ENCODE measurements at regions not wholly inside any gene's neighbourhood (a gene's known extent, or its start where the extent isn't known, plus 50 kb on each side); places are given as distances from the start of the nearest gene placed in this dataset.

DNA sequence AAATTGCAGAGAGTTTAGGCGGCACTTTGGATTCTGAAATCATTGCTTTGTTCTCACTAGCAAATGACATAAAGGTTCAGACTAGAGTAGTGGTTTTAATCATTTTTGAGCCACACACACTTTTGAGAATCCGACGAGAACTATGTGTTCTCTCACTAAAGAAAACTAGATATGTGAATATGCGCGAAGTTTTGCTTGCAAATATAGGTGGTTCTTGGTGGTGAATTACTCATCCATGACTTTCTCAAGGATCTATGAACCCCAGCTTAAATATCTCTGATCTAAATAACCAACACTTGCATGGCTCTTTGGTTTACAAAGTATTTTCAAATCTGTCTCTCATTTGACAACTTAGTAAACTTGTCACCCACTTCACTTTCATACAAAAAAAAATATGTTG is 54.8 kb downstream of the NOG start:
- Histone ChIP-seq H3K36me3 (ENCODE audit: control insufficient read depth in 2 of 2, insufficient read depth in 2 of 2, low read length in 2 of 2) (no peaks in the 10 kb centered on the region), H3K9ac (ENCODE audit: low read depth in 1 of 2, low read length in 2 of 2) (no peak overlapping the region), H3K4me1 (ENCODE audit: control insufficient read depth in 2 of 2, insufficient read depth in 2 of 2, low read length in 2 of 2) (no peaks in the 10 kb centered on the region), H3K4me3 (ENCODE audit: low read length in 2 of 2) (no peak overlapping the region), H3K27me3 (ENCODE audit: control insufficient read depth in 2 of 2, insufficient read depth in 2 of 2, low read length in 2 of 2) (no peaks in the 10 kb centered on the region), H3K27ac (ENCODE audit: low read depth in 2 of 2, low read length in 2 of 2) (no peak overlapping the region), H3K9me3 (ENCODE audit: control insufficient read depth in 2 of 2, low read length in 2 of 2) (no peaks in the 10 kb centered on the region)

DNA sequence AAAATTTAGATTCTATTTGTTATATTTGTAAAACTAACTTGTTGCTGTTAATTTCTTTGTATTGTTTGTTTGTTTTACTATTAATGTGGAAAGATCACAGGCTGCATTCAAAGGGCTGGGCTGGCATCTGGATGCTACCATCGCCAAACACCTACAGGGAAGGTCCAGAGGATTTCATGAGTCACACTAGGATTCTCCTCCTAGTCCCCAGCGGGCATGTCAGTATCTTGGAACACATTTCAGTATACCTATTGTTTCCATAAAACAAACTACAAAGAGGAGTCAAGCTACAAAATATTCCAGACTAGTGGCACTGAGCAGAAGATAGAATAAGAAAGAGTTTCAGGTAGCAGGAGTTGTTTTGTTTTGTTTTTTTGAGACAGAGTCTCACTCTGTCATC is 55.3 kb downstream of the NOG start:
- Histone ChIP-seq H3K9me3 (ENCODE audit: control insufficient read depth in 2 of 2, low read length in 2 of 2) (no peaks in the 10 kb centered on the region), H3K4me1 (ENCODE audit: control insufficient read depth in 2 of 2, insufficient read depth in 2 of 2, low read length in 2 of 2) (no peaks in the 10 kb centered on the region), H3K27me3 (ENCODE audit: control insufficient read depth in 2 of 2, insufficient read depth in 2 of 2, low read length in 2 of 2) (no peaks in the 10 kb centered on the region), H3K9ac (ENCODE audit: low read depth in 1 of 2, low read length in 2 of 2) (no peak overlapping the region), H3K27ac (ENCODE audit: low read depth in 2 of 2, low read length in 2 of 2) (no peak overlapping the region), H3K4me3 (ENCODE audit: low read length in 2 of 2) (no peak overlapping the region), H3K36me3 (ENCODE audit: control insufficient read depth in 2 of 2, insufficient read depth in 2 of 2, low read length in 2 of 2) (no peaks in the 10 kb centered on the region)

DNA sequence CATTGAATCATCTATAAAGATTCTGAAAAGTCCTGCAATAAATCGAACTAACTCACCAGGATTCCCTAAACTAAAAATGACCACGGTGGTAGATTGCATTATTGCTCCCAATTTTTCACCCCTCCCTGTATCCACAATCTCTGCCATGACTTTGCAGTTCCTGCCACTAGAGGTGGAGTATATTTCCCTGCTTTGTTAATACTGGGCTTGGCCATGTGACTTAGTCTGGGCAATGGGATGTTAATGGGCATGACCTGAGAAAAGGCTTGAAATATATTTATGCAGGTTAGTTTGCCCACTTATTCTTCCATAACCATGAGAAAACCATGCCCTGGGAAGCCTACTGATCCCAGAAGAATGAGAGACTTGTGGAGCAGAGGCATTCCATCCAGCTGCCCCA is 59.1 kb downstream of the NOG start:
- Histone ChIP-seq H3K27ac (ENCODE audit: low read depth in 2 of 2, low read length in 2 of 2) (no peak overlapping the region), H3K9ac (ENCODE audit: low read depth in 1 of 2, low read length in 2 of 2) (no peak overlapping the region), H3K9me3 (ENCODE audit: control insufficient read depth in 2 of 2, low read length in 2 of 2) (no peaks in the 10 kb centered on the region), H3K4me3 (ENCODE audit: low read length in 2 of 2) (no peak overlapping the region), H3K27me3 (ENCODE audit: control insufficient read depth in 2 of 2, insufficient read depth in 2 of 2, low read length in 2 of 2) (peaks cover 0 to 2% of the 10 kb centered on the region in 2 donors), H3K36me3 (ENCODE audit: control insufficient read depth in 2 of 2, insufficient read depth in 2 of 2, low read length in 2 of 2) (no peaks in the 10 kb centered on the region), H3K4me1 (ENCODE audit: control insufficient read depth in 2 of 2, insufficient read depth in 2 of 2, low read length in 2 of 2) (no peaks in the 10 kb centered on the region)

DNA sequence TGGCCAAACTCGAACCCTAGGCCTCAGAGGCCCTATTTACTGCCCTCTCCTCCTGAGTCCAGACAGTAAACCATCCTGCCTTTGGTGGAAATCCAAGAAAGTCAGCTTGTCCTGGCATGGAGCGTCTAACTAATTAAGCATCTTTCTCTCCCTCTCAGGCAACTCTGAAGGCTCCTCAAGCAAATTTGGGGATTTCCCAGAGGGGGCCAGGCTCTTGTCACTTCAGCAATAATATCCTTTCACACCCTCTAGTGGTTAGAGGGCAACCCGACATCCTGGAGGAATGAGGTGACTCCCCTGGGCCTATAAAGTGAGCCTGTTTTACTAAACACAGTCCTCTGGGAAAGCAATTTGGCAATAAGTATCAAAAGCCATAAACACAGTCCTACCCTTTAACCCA is 60.4 kb downstream of the NOG start:
- Histone ChIP-seq H3K27me3 (ENCODE audit: control insufficient read depth in 2 of 2, insufficient read depth in 2 of 2, low read length in 2 of 2) (peaks cover 0 to 2% of the 10 kb centered on the region in 2 donors), H3K36me3 (ENCODE audit: control insufficient read depth in 2 of 2, insufficient read depth in 2 of 2, low read length in 2 of 2) (no peaks in the 10 kb centered on the region), H3K4me3 (ENCODE audit: low read length in 2 of 2) (no peak overlapping the region), H3K27ac (ENCODE audit: low read depth in 2 of 2, low read length in 2 of 2) (no peak overlapping the region), H3K9me3 (ENCODE audit: control insufficient read depth in 2 of 2, low read length in 2 of 2) (no peaks in the 10 kb centered on the region), H3K4me1 (ENCODE audit: control insufficient read depth in 2 of 2, insufficient read depth in 2 of 2, low read length in 2 of 2) (no peaks in the 10 kb centered on the region), H3K9ac (ENCODE audit: low read depth in 1 of 2, low read length in 2 of 2) (no peak overlapping the region)

DNA sequence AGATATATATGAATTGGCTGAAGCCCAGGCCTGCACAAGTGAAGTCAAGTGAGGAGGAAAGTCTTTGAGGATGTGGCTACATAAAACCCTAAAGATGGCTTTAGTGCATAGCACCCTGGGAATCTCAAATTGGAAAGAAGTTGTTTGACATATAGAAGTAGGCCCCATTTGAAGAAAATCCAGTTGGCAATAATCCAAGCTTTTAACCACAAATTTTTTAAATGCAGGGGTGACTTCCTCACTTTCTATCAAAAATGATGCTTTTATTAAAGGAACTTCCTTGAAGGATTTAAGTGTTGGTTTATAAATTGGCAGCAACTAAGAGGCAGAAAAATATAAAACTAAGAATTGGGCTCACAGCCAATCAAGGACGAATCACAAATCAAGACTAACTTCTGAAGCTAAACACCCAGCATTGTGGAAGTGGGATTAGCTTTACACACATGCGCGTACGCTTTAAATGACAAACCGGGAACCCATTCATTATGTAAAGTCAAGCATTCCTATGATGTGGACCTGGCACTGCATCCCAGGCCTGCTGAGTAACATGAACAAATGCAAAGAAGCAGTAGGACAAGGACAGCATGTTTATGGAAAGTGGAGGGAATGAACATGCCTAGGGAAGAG is 63.3 kb downstream of the NOG start:
- H3K36me3 ChIP-seq (ENCODE audit: control insufficient read depth in 2 of 2, insufficient read depth in 2 of 2, low read length in 2 of 2) = no peaks in the 10 kb centered on the region
- H3K27me3 ChIP-seq (ENCODE audit: control insufficient read depth in 2 of 2, insufficient read depth in 2 of 2, low read length in 2 of 2) = peaks cover 0 to 4% of the 10 kb centered on the region in 2 donors
- H3K4me1 ChIP-seq (ENCODE audit: control insufficient read depth in 2 of 2, insufficient read depth in 2 of 2, low read length in 2 of 2) = no peaks in the 10 kb centered on the region
- H3K27ac ChIP-seq (ENCODE audit: low read depth in 2 of 2, low read length in 2 of 2) = no peak overlapping the region
- H3K9ac ChIP-seq (ENCODE audit: low read depth in 1 of 2, low read length in 2 of 2) = no peak overlapping the region
- no peaks in the 10 kb centered on the region for H3K9me3 ChIP-seq (ENCODE audit: control insufficient read depth in 2 of 2, low read length in 2 of 2)
- no peak overlapping the region for H3K4me3 ChIP-seq (ENCODE audit: low read length in 2 of 2)

DNA sequence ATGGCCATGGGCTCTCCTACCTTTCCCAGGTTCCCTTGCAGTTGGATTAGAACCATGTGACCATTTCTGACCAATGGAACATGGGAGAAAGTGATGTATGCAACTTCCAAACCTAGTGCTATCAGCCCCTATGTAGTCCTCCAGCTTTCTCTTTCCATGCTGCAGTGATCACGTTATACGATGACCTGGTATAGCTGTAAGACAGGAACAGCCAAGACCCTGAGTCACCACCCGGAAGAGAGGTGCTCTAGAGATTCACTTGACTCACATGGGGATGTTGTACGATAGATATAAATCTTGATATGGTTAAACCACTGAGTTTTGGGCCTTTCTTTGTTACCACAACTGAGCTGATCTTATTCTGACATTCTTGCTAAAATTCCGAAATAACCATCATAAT is 65.1 kb downstream of the NOG start:
- Histone ChIP-seq H3K36me3 (ENCODE audit: control insufficient read depth in 2 of 2, insufficient read depth in 2 of 2, low read length in 2 of 2) (no peaks in the 10 kb centered on the region), H3K9ac (ENCODE audit: low read depth in 1 of 2, low read length in 2 of 2) (no peak overlapping the region), H3K4me3 (ENCODE audit: low read length in 2 of 2) (no peak overlapping the region), H3K9me3 (ENCODE audit: control insufficient read depth in 2 of 2, low read length in 2 of 2) (no peaks in the 10 kb centered on the region), H3K4me1 (ENCODE audit: control insufficient read depth in 2 of 2, insufficient read depth in 2 of 2, low read length in 2 of 2) (no peaks in the 10 kb centered on the region), H3K27ac (ENCODE audit: low read depth in 2 of 2, low read length in 2 of 2) (no peak overlapping the region), H3K27me3 (ENCODE audit: control insufficient read depth in 2 of 2, insufficient read depth in 2 of 2, low read length in 2 of 2) (peaks cover 0 to 4% of the 10 kb centered on the region in 2 donors)

DNA sequence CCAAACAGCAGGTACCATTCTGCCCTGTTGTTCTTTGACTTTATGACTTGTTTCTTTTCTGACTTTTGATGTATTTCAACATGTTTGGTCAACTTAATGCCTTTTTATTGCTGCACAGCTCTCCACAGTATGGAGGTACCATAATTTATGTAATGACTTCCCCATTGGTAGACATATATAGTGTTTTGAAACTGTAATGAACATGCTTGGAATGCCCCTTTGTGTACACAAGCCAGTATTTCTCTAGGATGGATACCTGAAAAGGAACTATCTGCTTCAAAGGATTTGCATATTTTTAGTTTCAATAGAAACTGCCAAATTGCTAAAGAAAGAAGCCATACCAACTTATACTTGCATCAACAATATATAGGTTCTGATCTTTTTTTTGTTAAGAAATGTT is 66.1 kb downstream of the NOG start:
- Histone ChIP-seq H3K36me3 (ENCODE audit: control insufficient read depth in 2 of 2, insufficient read depth in 2 of 2, low read length in 2 of 2) (no peaks in the 10 kb centered on the region), H3K4me1 (ENCODE audit: control insufficient read depth in 2 of 2, insufficient read depth in 2 of 2, low read length in 2 of 2) (no peaks in the 10 kb centered on the region), H3K9me3 (ENCODE audit: control insufficient read depth in 2 of 2, low read length in 2 of 2) (no peaks in the 10 kb centered on the region), H3K4me3 (ENCODE audit: low read length in 2 of 2) (no peak overlapping the region), H3K27me3 (ENCODE audit: control insufficient read depth in 2 of 2, insufficient read depth in 2 of 2, low read length in 2 of 2) (peaks cover 0 to 4% of the 10 kb centered on the region in 2 donors), H3K9ac (ENCODE audit: low read depth in 1 of 2, low read length in 2 of 2) (no peak overlapping the region), H3K27ac (ENCODE audit: low read depth in 2 of 2, low read length in 2 of 2) (no peak overlapping the region)

DNA sequence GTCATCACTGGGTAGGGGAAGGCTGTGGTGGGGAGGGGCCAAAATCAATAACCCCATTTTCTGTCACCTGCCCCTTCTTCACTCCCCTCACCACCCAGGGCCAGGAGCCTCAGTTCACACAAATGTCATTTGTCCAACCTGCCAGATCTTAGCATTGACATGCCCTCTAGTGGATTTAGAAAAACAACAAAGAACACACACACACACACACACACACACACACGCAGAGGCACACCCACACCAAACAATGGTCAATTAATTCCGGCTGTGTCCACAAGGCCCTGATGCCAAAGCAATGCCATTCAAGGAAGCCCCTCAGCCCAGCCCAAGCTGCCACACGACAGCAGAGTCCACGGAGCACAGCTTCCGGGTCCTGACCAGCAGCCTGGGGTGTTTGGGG is 68.4 kb downstream of the NOG start:
- Histone ChIP-seq H3K4me1 (ENCODE audit: control insufficient read depth in 2 of 2, insufficient read depth in 2 of 2, low read length in 2 of 2) (no peaks in the 10 kb centered on the region), H3K27ac (ENCODE audit: low read depth in 2 of 2, low read length in 2 of 2) (no peak overlapping the region), H3K27me3 (ENCODE audit: control insufficient read depth in 2 of 2, insufficient read depth in 2 of 2, low read length in 2 of 2) (peaks cover 0 to 2% of the 10 kb centered on the region in 2 donors), H3K9me3 (ENCODE audit: control insufficient read depth in 2 of 2, low read length in 2 of 2) (no peaks in the 10 kb centered on the region), H3K36me3 (ENCODE audit: control insufficient read depth in 2 of 2, insufficient read depth in 2 of 2, low read length in 2 of 2) (no peaks in the 10 kb centered on the region), H3K4me3 (ENCODE audit: low read length in 2 of 2) (no peak overlapping the region), H3K9ac (ENCODE audit: low read depth in 1 of 2, low read length in 2 of 2) (no peak overlapping the region)

DNA sequence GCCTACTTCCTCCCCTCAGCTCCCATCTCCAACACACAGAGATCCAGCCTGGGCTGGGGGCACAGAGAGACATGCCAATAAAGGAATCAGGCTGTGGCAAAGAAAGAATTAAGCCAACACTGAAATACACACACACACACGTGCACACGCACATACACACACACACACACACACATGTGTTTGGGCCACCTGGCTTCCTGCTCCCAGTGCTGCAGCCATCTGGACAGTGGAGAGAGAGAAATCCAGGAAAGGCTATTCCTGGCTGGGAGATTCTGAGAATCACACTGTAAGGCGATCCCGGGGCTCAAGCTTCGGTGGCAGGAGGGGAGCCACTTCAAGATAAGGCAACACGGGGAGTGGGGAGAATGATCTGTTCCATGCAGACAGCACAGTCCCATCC is 72.4 kb downstream of the NOG start:
- Histone ChIP-seq H3K27ac (ENCODE audit: low read depth in 2 of 2, low read length in 2 of 2) (no peak overlapping the region), H3K9me3 (ENCODE audit: control insufficient read depth in 2 of 2, low read length in 2 of 2) (no peaks in the 10 kb centered on the region), H3K9ac (ENCODE audit: low read depth in 1 of 2, low read length in 2 of 2) (no peak overlapping the region), H3K27me3 (ENCODE audit: control insufficient read depth in 2 of 2, insufficient read depth in 2 of 2, low read length in 2 of 2) (peaks cover 0 to 2% of the 10 kb centered on the region in 2 donors), H3K4me3 (ENCODE audit: low read length in 2 of 2) (no peak overlapping the region), H3K4me1 (ENCODE audit: control insufficient read depth in 2 of 2, insufficient read depth in 2 of 2, low read length in 2 of 2) (no peaks in the 10 kb centered on the region), H3K36me3 (ENCODE audit: control insufficient read depth in 2 of 2, insufficient read depth in 2 of 2, low read length in 2 of 2) (no peaks in the 10 kb centered on the region)

DNA sequence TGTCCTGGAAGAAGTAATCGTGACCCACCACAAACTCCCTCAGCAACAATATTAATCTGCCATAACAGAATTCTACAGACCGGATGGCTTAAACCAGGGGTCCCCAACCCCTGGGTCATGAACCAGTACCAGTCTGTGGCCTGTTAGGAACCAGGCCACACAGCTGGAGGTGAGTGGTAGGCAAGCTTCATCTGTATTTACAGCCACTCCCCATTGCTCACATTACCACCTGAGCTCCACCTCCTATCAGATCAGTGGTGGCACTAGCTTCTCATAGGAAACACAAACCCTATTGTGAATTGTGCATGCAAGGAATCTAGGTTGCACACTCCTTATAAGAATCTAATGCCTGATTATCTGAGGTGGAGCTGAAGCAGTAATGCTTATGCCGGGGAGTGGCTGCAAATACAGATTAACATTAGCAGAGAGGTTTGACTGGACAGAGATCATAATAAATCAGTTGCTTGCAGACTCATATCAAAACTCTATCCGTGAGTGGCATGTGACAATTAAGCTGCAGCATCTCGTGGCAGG is 74.5 kb downstream of the NOG start:
- Histone ChIP-seq H3K27me3 (ENCODE audit: control insufficient read depth in 2 of 2, insufficient read depth in 2 of 2, low read length in 2 of 2) (peaks cover 0 to 3% of the 10 kb centered on the region in 2 donors), H3K9ac (ENCODE audit: low read depth in 1 of 2, low read length in 2 of 2) (no peak overlapping the region), H3K4me1 (ENCODE audit: control insufficient read depth in 2 of 2, insufficient read depth in 2 of 2, low read length in 2 of 2) (no peaks in the 10 kb centered on the region), H3K4me3 (ENCODE audit: low read length in 2 of 2) (no peak overlapping the region), H3K9me3 (ENCODE audit: control insufficient read depth in 2 of 2, low read length in 2 of 2) (no peaks in the 10 kb centered on the region), H3K27ac (ENCODE audit: low read depth in 2 of 2, low read length in 2 of 2) (no peak overlapping the region), H3K36me3 (ENCODE audit: control insufficient read depth in 2 of 2, insufficient read depth in 2 of 2, low read length in 2 of 2) (no peaks in the 10 kb centered on the region)
